Epithelial cell of esophagus (primary cell): ENCODE measurements at regions not wholly inside any gene's neighbourhood (a gene's known extent, or its start where the extent isn't known, plus 50 kb on each side); places are given as distances from the start of the nearest gene placed in this dataset.

Experiments used
- DNase-seq: peaks from one replicate; pipeline ENCODE4 v3.0.0; 2010; ENCODE audit warnings: low read depth
- H3K4me3 ChIP-seq: 2 replicates; pipeline ENCODE4 v1.5.1; 2011; ENCODE audit warnings: mild to moderate bottlenecking, low read length, control low read depth
- CTCF ChIP-seq: IDR thresholded peaks from 2 replicates; pipeline ENCODE4 v1.5.1; 2011; ENCODE audit warnings: low read depth, mild to moderate bottlenecking, low read length, control low read depth, inconsistent platforms; ENCODE audit not compliant: insufficient read depth; ENCODE audit errors: missing control alignments

- no peak for TF ChIP-seq CTCF
- no peak overlapping the region for H3K4me3 ChIP-seq
- DNase-seq = peak; percentile 78
These were observed 332.8 kb upstream of the DYNLRB2 start for GRCh38 chr16:80208015-80208414.

- peak; percentile 79 for DNase-seq
- TF ChIP-seq CTCF = no peak
- H3K4me3 ChIP-seq = no peak overlapping the region
These were observed 337.0 kb upstream of the DYNLRB2 start for GRCh38 chr16:80203821-80204220.

GRCh38 chr16:80202831-80203413 lies 337.9 kb upstream of the DYNLRB2 start:
- DNase-seq = peak; percentile 79
- H3K4me3 ChIP-seq = no peak overlapping the region
- no peak for TF ChIP-seq CTCF

GRCh38 chr16:80200079-80200478 lies 340.7 kb upstream of the DYNLRB2 start:
- no peak overlapping the region for H3K4me3 ChIP-seq
- TF ChIP-seq CTCF = no peak
- DNase-seq = no peak

- DNase-seq = no peak
- no peak for TF ChIP-seq CTCF
- H3K4me3 ChIP-seq = no peak overlapping the region
These were observed 341.2 kb upstream of the DYNLRB2 start for GRCh38 chr16:80199614-80200013.

GRCh38 chr16:80198311-80199299 lies 342.2 kb upstream of the DYNLRB2 start:
- no peak for TF ChIP-seq CTCF
- no peak overlapping the region for H3K4me3 ChIP-seq
- DNase-seq = peak; percentile 81

- H3K4me3 ChIP-seq = no peak overlapping the region
- DNase-seq = peak; percentile 95
- no peak for TF ChIP-seq CTCF
These were observed 343.0 kb upstream of the DYNLRB2 start for GRCh38 chr16:80197741-80198201.
